ENCODE measurements at regions not wholly inside any gene's neighbourhood (a gene's known extent, or its start where the extent isn't known, plus 50 kb on each side); places are given as distances from the start of the nearest gene placed in this dataset.
"Not testable (repeated sequence)": the region's sequence is repeated elsewhere in the genome, so short reads cannot be mapped to it uniquely, and the experiment has no call there.

DNA sequence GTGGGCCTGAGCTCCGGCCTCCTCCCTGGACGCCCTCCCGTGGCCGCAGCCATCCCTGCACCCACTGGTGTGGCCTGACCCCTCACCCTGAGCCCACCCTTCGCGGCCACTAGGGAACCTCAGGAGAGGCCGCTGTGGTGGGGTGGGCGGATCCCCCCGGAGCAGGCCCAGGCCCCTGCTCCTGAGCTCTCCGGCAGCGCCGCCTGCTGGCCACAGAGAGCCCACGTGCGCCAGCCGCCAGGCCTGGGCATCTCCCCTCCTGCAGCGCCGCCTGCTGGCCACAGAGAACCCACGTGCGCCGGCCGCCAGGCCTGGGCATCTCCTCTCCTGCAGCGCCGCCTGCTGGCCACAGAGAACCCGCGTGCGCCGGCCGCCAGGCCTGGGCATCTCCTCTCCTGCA, 128.3 kb upstream of the PDCD2 start:
- H3K36me3 ChIP-seq (ENCODE audit: control insufficient read depth in 2 of 4, insufficient read depth in 4 of 4, low read length in 3 of 4); H3K18ac ChIP-seq (ENCODE audit: extremely low read depth, low read length); H4K8ac ChIP-seq (ENCODE audit: extremely low read depth, insufficient read depth, low read length); H2BK12ac ChIP-seq (ENCODE audit: low read depth, low read length); H3K79me1 ChIP-seq (ENCODE audit: low read depth, low read length); H3K4me2 ChIP-seq (ENCODE audit: insufficient read depth in 1 of 2, low read depth in 2 of 2, low read length in 2 of 2); H3K27me3 ChIP-seq (replicated peaks in 1 of 4; ENCODE audit: control insufficient read depth in 3 of 4, extremely low read depth in 1 of 4, insufficient read depth in 3 of 4, low read length in 3 of 4); H3K4me3 ChIP-seq (ENCODE audit: extremely low read depth in 1 of 4, insufficient read depth in 2 of 4, low read depth in 3 of 4, low read length in 4 of 4); H2BK120ac ChIP-seq (replicated peaks; ENCODE audit: low read depth, low read length); H2AFZ ChIP-seq (ENCODE audit: low read length); H4K91ac ChIP-seq (replicated peaks; ENCODE audit: insufficient read length, low read length); H3K14ac ChIP-seq (ENCODE audit: insufficient read length); FAIRE-seq; H2AK5ac ChIP-seq (ENCODE audit: low read depth, low read length); H3K23me2 ChIP-seq (ENCODE audit: low read depth, low read length); H3K4ac ChIP-seq (replicated peaks; ENCODE audit: insufficient read length, low read depth, low read length); H2BK15ac ChIP-seq (ENCODE audit: low read length); H3K79me2 ChIP-seq (ENCODE audit: control insufficient read depth in 1 of 2, insufficient read depth in 2 of 2, low read length in 2 of 2); H2BK20ac ChIP-seq (ENCODE audit: low read length); POLR2A ChIA-PET (ENCODE audit: partially characterized antibody); H3K9ac ChIP-seq (replicated peaks in 1 of 4; ENCODE audit: extremely low read depth in 1 of 4, low read depth in 3 of 4, low read length in 3 of 4); H3K56ac ChIP-seq (replicated peaks; ENCODE audit: insufficient read length, low read depth, low read length); H3K4me1 ChIP-seq (replicated peaks in 1 of 4; ENCODE audit: control insufficient read depth in 3 of 4, insufficient read depth in 4 of 4, low read length in 3 of 4); H2BK5ac ChIP-seq (ENCODE audit: low read depth, low read length); H4K5ac ChIP-seq (ENCODE audit: insufficient read length, low read depth, low read length); H3K23ac ChIP-seq (ENCODE audit: insufficient read length); H4K20me1 ChIP-seq (replicated peaks in 1 of 2; ENCODE audit: control insufficient read depth in 1 of 2, insufficient read depth in 2 of 2, low read length in 2 of 2); H3K27ac ChIP-seq (ENCODE audit: low read depth, low read length): not testable (repeated sequence)
- TF ChIP-seq, protein P1, sequence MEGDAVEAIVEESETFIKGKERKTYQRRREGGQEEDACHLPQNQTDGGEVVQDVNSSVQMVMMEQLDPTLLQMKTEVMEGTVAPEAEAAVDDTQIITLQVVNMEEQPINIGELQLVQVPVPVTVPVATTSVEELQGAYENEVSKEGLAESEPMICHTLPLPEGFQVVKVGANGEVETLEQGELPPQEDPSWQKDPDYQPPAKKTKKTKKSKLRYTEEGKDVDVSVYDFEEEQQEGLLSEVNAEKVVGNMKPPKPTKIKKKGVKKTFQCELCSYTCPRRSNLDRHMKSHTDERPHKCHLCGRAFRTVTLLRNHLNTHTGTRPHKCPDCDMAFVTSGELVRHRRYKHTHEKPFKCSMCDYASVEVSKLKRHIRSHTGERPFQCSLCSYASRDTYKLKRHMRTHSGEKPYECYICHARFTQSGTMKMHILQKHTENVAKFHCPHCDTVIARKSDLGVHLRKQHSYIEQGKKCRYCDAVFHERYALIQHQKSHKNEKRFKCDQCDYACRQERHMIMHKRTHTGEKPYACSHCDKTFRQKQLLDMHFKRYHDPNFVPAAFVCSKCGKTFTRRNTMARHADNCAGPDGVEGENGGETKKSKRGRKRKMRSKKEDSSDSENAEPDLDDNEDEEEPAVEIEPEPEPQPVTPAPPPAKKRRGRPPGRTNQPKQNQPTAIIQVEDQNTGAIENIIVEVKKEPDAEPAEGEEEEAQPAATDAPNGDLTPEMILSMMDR (IDR thresholded peaks at IDR 0.05; ENCODE audit: control extremely low read depth in 1 of 3, insufficient read depth in 1 of 3, low read depth in 1 of 3, low read length in 3 of 3), result peak in 2 of 3 experiments; percentile 10 to 51; a peak in 3 of 4 replicates
- CTCF ChIA-PET (ENCODE audit: partially characterized antibody), result interaction anchor here (1.0 kb wide), 1 partner anchor 138 kb away, joined by 4 read pairs; no protein-coding TSS in a partner anchor
- H3K9me3 ChIP-seq (ENCODE audit: insufficient read depth in 2 of 2, low read depth in 1 of 2, low read length in 1 of 2), result peaks cover 4 to 22% of the 10 kb centered on the region in 2 experiments; a peak in 2 of 4 replicates
- DNase-seq (ENCODE audit: low read depth in 1 of 2, low spot score in 2 of 2), result peak in 1 of 2 experiments; percentile 55
- 100% methylated on average over 5 of the region's 28 CpGs; no CpG with 5 or more reads in 1 of the 2 experiments for WGBS, 2 experiments (ENCODE audit: extremely low coverage in 1 of 2, insufficient coverage in 1 of 2, insufficient read length in 1 of 2, insufficient replicate concordance in 2 of 2, low coverage in 1 of 2, low lambda C conversion rate in 2 of 2, missing lambda C conversion rate in 1 of 2)
